Fibroblast of upper back skin (primary cell): ENCODE measurements at regions not wholly inside any gene's neighbourhood (a gene's known extent, or its start where the extent isn't known, plus 50 kb on each side); places are given as distances from the start of the nearest gene placed in this dataset.
"Not testable (repeated sequence)": the region's sequence is repeated elsewhere in the genome, so short reads cannot be mapped to it uniquely, and the experiment has no call there.

ENCODE experiments used
- DNase-seq: peaks from one replicate; pipeline ENCODE4 v3.0.0-alpha.2; 2013

DNA sequence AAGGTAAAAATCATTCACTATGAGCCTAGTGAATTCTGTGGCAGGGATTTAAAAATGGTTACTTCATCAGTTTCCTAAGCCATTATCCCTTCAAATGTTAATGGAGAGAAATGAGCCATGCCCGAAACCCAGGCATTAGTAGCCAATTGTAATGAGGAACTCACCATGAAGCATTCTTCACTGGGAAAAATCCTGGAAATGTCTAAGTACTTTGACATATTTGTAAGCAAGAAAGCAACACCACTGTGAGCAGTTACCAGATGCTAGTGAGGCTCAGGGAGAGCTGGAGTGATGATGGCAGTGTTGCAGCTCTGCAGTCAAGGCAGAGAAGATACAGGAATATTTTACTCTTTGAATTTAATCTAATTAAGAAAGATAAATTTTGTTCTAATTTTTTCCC lies 220.0 kb upstream of the MBL2 start:
- DNase-seq = no peak

DNA sequence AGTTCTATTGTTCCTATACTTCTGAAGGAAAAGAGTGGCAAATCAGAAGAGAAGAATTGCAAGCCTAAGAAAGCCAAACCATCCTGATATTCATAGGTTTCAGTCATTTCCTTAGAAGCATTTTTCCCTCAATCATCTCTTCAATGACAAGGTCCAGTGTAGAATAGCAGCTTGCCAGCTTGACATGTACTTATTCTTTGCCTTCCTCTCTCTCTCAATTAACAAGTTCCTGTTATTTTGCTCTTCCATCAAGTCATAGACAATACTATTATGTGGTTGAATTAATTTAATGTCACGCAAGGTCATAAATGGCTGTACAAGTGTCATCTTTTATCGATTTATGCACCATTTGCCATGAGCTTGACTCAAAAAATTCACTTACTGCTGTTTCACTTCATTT lies 216.3 kb upstream of the MBL2 start:
- no peak for DNase-seq

DNA sequence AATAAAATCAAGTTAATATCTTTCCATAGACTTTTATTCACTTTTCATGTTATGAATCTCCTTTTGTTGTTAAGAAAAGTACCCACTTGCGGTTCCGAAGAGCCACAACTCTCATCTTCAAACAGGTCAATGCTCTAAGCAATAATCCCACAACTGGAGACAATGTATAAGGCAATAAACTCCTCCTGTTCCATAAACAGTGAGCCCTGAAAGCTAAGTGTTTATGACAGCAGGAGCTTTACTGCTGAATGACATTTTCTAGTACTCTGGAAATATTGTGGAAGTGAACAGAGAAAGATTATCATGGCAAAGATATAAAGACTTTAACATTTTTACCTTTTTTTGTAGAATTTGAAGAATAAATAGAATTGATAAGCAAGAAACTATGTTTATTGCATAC lies 213.5 kb upstream of the MBL2 start:
- no peak for DNase-seq

DNA sequence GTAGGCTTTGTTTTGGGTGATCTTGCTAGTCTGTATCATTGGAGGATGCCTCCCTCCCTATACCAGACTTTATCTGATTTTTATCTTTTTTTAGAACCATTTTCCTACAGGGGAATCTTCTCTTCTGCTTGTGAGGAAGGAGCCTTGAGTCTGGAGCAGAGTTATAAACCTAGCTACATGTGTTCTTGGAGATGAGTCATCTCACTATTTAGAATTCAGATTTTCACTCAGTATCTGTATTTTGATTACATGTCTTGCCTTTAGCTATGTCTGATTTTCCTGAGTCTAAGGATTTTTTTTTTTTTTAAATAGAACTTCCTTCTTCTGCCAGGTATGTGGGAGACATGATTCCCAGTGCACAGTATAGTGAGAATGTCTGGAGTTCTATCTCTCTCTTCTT lies 211.6 kb upstream of the MBL2 start:
- DNase-seq = no peak

DNA sequence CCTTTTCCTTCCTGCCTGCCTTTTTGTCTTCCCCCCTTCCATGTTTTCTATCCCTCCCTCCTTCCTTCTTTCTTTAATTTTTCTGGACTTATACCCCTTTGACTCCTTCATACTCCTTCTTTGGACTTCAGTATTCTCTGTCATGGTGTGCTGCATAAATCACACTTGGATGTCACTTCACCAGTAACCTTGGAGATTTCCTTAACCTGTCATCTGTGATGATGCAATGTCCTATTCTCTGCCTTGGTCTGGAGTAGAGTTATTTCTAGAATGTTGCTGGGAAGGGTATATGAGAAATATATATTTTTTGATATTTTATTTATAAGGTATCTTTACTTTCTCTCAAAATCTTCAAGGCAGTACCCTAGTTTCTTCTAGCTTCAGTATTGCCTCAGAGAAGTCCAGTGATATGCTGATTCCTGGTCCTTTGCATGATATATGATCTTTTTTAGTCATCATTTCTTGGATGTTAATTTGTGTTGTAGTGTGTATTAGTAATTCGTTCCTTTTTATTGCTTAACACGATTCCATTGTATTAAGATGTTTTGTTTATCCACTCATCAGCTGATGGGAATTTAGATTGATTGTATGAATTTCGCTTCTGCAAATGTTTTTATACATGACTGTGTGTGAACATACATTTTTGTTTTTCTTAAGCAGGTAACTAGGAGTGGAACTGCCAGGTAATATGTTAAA lies 206.9 kb upstream of the MBL2 start:
- DNase-seq = no peak

DNA sequence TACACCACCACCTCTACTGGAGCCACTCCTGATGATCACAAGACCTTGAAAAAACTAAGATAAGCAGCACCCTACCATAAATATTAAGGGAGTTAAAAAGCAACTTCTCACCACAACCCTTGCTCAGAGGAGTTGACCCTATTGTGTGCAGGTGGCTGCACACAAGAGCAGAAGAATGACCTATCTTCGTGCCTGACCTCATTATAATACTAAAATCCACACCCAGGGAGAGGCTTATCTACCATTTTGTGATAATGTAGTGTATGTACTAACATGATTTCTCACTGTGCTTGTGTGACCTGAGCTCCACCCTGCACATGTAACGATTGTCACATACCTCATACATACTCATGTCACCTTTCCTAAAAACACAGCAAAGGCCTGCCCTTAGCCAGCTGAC lies 205.0 kb upstream of the MBL2 start:
- no peak for DNase-seq

DNA sequence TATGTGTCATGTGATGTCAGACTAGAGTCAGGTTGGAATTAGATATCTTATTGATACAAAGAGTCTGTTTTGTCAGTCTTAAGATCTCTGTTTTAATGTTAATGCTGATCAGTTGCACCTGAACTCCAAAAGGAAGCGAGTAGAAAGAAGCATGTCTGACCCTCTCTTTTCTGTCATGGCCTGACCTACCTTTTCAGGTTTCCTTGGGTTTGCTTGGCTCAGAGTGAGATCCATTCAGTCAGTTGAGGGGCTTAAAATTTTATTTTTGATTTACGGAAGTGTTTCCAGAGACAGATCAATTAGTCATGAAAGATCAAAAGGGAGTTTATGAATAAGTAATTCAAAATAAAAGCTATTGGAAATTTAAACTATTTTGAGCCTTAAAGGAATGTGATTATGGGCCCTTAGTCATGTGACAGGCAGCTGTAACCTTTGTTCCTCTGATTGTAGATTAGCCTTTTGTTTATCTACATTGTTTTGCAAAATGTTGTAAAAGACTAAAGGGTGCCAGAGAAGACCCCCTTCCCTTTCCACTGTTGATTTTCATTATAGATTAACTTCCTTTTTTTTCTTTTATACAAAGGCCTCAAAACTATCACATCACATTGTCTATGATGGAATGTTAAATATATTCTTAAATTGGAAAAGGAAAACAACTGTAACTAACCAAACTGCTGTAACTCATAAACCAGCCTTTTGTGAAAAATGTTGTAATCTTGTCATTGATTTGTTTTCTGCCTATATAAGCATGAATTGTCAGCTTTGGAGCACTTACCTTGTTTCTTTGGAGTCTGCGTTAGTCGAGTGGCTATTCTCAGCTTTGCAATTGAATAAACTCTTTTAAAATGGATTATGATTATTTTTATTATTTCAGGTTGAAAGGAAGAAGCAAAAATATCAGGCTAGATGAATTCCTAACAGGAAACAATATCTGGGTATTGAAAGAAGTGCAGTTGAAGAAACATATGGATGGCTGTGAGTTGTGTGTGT lies 195.5 kb upstream of the MBL2 start:
- no peak for DNase-seq

DNA sequence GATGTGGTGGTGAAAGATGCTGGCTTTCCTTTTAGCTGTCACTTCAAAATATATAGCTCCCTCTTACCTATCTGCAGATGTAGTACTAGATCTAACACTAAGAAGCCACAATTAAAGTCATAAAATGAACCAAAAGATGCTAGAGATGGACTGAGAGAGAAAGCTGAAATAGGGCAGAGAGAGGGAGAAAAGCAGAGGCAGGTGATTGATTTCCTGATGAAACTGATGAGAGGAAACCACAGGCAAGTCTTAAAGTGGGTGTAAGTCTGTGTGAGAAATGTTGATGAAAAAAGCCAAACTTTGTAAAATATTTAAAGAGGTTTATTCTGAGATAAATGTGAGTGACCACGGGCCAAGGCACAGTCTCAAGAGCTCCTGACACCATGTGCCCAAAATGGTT lies 194.3 kb upstream of the MBL2 start:
- no peak for DNase-seq

DNA sequence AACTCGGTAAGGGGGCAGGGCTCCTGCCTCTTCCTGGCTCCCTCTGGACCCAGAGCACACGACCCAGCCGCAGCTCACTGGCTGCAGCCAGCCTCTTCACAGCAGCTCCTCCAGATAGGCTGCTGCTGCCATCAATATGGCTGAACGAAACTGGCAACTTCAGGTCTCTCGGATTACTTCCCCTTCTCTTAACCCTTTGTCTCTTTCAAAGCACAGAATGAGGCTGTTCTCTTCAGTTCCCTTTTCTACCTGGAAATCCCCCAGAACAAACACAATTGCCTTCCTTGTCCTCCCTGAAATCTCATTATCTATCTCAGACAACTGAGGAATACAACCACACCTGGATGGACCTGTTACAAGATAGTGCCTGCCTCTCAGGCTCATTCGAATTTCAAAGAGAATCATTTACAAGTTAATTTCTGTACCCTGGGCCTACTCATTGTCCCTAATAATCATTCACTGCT lies 193.4 kb upstream of the MBL2 start:
- no peak for DNase-seq

DNA sequence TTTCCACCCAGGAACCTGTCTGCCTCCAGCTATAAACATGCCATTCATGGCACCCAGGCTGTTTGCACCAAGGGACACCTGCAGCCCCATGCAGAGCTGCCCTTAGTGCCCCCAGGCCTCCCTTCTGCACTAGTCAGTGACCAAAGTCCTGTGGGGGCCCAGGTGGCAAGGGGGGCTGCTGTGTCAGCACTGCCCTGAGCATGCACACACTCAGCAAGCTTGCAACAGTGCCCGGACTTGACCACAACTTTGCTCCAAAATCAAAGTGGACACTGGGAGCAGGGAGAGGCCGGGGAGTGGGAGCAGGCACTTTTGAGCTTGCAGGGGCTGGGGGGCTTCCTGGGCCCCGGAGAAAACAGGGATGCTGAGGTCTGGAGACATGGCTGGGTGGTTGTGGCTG lies 192.9 kb upstream of the MBL2 start:
- DNase-seq = no peak

DNA sequence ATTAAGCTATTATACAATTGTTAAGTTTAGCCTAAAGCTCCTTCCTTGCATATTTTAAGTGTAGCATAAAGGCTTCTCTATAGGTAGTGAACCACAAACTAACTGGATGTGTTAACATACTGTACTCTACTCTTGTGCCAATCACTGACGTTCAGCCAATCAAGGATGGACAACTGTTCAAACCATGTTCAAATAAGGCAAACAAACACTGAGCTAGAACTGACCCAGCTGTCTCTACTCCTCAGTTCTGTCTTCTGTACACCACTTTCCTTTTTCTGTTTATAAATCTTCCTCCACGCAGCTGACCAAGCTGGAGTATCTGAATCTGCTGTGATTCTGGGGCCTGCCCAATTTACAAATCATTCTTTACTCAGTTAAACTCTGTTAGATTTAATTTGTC lies 188.7 kb upstream of the MBL2 start:
- DNase-seq = no peak

DNA sequence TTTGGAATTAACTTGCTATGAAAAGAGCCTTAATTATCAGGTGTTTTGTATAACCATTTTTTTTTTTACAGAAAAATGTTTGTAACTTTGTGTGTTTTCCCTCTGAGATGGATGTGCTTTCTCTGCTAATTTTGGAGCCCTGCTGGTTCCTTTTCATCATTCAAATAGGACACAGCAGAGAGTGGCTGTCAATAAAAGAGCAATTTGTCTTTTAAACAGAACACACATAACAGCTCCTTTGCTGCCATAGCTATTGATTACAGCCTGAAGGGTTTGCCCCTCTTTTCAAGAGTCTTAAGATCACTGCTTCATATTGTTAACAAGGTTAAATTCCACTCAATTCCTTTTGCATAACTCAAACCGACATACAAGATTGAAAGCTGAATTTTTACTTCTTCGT lies 187.2 kb upstream of the MBL2 start:
- DNase-seq = no peak

DNA sequence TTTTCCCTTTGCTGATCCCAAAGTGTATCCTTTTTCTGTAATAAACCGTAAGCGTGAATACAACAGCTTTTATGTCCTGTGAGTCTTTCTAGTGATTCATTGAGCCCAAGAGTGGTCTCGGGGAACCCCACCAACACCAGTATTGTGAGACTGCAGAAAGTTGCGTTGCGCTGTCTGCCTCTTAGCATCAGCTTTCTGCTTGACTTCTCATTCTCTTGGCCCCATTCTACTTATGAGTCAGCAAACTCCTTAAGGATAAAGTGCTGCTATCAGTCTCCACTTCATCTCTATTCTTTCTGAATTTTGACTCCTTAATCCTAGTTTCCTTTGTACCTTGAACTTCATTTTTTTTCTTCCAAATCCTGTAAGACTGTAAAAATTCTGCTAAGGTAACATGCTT lies 184.3 kb upstream of the MBL2 start:
- DNase-seq = peak; percentile 17

DNA sequence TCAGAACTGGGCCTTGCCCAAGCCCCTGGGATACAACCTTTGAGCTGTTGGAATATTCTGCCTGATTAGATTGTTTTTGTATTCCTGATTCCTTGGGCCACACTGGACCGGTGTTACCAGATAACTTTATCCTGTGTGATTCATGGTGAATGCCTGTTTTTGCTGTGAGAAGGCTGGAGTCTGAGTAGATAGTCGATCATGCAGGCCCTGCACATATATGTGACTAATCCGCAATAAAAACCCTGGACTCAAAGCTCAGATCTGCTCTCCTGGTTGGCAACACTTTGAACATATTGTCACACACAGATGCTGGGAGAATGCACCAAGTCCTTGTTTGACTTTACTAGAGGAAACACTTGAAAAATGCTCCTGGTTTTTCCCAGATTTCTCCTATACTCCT lies 183.9 kb upstream of the MBL2 start:
- DNase-seq = peak; percentile 36

DNA sequence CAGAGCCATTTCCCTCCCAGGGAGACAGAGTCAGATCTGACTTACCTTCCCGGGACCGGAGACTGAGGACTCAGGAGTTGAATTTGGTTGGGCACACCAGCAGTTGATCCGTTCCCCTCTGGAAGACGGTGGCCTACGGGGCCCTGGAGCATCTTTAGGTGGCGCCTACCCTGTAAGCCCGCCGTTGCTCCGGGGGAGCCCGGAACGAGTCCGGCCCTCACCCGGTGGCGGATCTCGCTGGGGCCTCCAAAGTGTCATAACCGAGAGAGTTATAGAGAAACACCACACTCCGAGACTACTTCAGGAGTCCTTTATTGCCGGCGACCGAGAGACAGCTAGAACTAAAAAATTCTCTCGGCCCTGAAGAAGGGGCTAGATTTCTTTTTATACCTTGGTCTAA lies 182.8 kb upstream of the MBL2 start:
- no peak for DNase-seq

DNA sequence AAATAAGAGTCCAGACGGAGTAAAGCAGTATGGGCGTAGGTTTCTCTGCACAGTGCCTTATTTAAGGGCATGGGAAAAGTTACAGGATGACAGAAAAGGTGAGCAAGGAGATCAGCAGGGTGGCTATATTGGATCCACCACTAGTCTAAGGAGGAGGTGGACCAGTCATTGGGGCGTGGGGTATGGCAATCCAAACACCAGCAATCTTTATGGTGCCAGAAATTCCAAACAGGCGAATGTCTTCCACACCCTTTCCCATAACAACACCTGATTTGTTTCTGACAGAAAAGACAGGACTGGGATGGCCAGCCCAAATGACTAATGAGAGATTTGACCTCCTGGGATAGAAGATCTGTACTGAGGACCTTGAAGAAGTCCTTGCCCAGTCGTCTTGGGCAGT lies 181.8 kb upstream of the MBL2 start:
- no peak for DNase-seq

DNA sequence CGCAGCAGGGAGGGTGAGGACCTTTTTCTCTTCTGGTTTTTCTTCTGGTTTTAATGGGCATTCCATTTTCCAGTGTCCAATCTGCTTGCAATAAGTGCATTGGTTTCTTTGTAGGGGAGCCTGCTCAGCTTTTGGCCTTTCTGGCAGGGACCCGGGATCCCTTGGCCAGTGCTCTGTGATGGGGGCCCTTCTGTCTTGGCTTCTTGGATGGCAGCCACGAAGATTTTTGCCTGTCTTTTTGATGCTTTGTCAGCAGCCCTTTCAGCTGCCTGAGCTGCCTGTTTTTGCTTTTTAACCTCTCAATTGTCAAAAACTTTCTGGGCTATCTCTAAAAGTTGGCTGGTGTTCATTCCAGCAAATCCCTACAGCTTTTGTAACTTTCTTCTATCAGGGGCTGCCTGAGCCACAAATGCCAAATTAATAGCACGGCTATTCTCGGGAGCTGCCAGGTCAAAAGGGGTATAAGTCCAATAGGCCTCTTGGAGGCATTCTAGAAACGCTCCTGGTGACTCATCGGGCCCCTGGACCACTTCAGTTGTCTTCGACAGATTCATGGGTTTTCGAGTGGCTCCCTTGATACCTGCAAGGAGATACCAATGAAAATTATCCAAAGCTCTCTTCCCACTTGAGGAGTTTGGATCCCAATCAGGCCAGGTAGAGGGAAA lies 179.9 kb upstream of the MBL2 start:
- peak; percentile 25 for DNase-seq

DNA sequence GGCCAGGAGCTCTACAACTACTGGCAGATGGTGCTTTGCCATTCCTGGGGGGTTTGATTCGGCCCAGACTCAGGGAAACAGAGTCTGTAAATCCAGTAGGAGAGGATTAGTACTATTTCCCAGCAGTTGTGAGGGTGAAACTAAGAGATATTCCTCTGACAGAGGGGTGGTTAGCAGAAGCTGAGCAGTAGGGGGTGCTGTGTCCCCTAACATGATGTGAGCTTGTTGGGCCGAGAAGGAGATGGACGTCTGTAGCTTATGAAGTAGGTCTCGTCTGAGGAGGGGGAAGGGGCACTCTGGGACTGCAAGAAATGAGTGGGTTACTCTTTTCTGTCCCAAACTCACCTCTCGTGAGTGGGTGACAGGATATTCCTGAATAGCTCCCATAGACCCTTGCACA lies 179.2 kb upstream of the MBL2 start:
- peak; percentile 33 for DNase-seq

DNA sequence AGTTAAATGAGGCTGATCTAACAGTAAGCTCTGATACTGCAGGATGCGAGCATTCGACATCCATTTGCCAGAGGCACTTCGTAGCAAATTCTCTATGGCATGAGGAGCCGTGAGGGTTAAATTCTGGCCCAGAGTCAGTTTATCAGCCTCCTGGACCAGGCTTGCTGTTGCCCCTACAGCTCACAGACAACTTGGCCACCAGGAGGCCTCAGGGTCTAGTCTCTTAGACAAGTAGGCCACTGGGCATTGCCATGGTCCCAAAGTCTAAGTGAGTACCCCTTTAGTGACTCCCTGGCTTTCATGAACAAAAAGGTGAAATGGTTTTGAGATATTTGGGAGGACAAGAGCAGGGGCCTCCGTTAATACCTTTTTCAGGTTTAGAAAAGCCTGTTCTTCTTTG lies 178.0 kb upstream of the MBL2 start:
- DNase-seq = no peak

DNA sequence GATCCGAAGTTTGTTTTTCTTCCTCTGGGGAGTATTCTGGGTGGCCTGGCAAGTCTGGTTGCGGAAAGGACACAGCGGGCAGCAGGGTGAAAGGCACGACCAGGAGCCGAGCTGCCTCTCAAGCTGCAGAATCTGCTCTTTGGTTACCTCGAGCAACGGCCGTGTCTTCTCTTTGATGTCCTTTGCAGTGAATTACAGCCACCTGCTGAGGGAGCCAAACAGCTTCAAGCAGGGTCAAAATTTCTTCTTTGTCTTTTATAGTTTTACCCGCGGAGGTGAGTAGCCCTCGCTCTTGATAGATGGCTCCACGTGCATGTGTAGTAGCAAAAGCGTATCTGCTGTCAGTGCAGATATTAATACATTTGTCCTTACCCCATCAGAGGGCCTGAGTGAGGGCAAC lies 177.3 kb upstream of the MBL2 start:
- peak; percentile 1 for DNase-seq

DNA sequence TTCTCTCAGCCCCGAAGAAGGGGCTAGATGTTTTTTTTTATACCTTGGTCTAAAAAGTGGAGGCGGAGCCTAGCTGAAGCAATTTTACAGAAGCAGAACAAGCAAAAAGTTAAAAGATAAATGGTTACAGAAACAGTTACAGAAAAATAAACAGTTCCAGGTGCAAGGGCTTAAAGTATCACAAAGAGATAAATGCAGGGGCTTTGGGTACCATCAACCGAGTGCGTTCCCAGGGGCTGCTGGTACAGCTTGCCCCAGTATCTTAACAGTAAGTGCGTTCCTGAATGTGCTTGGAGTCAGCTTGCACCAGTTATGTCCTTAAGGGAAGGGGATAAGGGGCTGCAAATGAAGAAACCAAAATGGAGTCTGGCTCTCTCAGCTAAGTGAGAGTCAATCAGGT lies 173.9 kb upstream of the MBL2 start:
- no peak for DNase-seq

DNA sequence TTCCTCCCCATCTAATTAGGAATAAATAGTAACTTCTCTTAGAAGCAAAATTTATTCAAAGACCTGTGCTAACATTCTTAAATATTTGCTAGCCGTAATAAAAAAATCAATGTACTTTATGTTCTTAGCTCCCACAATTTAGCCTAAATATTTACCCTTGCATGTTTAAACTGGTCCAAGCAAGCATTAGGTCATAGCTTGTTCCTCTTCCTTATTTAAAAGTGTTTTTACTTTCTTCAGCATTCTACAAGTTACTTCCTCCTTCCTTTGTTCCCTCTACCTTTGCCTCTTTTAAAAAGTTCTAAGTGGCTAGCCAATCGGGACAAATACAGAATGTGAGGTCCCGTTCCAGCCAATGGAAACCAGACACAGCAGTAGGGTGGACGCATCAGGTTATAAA lies 172.9 kb upstream of the MBL2 start:
- DNase-seq = not testable (repeated sequence)

DNA sequence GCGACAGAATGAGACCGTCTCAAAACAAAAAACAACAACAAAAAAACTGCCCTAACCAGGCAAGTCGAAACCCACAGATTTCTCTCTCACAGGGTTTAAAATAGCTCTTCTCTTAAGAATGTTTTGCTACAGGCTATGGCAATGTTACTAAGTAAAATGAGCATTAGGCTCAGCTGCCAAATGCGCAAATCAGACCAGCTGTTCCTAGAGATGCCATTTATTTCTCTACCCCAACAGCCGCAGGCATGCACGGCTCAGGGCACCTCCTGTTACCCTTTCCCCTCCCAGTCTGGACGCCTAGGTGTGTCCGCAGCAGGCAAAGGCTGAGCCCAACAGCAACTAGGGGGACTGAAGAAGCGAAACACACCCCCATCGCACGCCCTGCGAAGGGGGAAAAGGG lies 168.3 kb upstream of the MBL2 start:
- no peak for DNase-seq

DNA sequence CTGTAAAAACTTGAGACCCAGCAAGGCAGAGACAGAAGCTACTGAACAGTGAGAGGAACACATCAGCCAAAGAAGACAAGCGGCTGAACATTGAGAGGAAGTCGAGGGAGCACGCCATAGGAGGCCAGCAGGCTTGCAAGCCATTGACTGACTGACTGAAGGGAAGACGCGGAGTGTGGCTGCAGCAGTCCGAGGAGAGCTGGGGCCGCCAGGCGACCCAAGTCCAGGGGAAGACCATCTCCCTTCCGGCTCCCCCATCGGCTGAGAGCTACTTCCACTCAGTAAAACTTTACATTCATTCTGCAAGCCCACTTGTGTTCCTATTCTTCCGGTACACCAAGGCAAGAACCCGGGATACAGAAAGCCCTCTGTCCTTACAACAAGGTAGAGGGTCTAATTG lies 167.3 kb upstream of the MBL2 start:
- DNase-seq = no peak
